GM19324 (cell line): ENCODE measurements at regions not wholly inside any gene's neighbourhood (a gene's known extent, or its start where the extent isn't known, plus 50 kb on each side); places are given as distances from the start of the nearest gene placed in this dataset.

Experiments used
- ATAC-seq: cut with Tn5 transposase; IDR thresholded peaks from one replicate; pipeline ENCODE4 v1.9.1; 2021; ENCODE audit warnings: mild to moderate bottlenecking, moderate library complexity; ENCODE audit not compliant: unreplicated experiment, low FRiP score

- no peak for ATAC-seq
These were observed 200.4 kb downstream of the MED10 start for GRCh38 chr5:6177926-6178325.

- no peak for ATAC-seq
These were observed 202.1 kb downstream of the MED10 start for GRCh38 chr5:6176102-6176693.

- ATAC-seq: no peak
These were observed 203.0 kb downstream of the MED10 start for GRCh38 chr5:6175172-6175854.

- ATAC-seq: no peak
These were observed 208.7 kb downstream of the MED10 start for GRCh38 chr5:6169660-6170059.

- ATAC-seq: no peak
These were observed 211.5 kb downstream of the MED10 start for GRCh38 chr5:6166698-6167394.

- no peak for ATAC-seq
These were observed 214.4 kb downstream of the MED10 start for GRCh38 chr5:6163913-6164312.

- no peak for ATAC-seq
These were observed 216.2 kb downstream of the MED10 start for GRCh38 chr5:6162175-6162574.

- no peak for ATAC-seq
These were observed 217.1 kb downstream of the MED10 start for GRCh38 chr5:6161257-6161656.

GRCh38 chr5:6159832-6160430 lies 218.4 kb downstream of the MED10 start:
- ATAC-seq: no peak

- no peak for ATAC-seq
These were observed 219.1 kb downstream of the MED10 start for GRCh38 chr5:6158974-6159831.

GRCh38 chr5:6154216-6154615 lies 224.1 kb downstream of the MED10 start:
- no peak for ATAC-seq

GRCh38 chr5:6146271-6146670 lies 232.1 kb downstream of the MED10 start:
- no peak for ATAC-seq

GRCh38 chr5:6145616-6146237 lies 232.6 kb downstream of the MED10 start:
- no peak for ATAC-seq

GRCh38 chr5:6143523-6143922 lies 234.8 kb downstream of the MED10 start:
- no peak for ATAC-seq

GRCh38 chr5:6142353-6142752 lies 236.0 kb downstream of the MED10 start:
- no peak for ATAC-seq

- no peak for ATAC-seq
These were observed 238.1 kb downstream of the MED10 start for GRCh38 chr5:6140219-6140618.

- ATAC-seq: no peak
These were observed 242.4 kb downstream of the MED10 start for GRCh38 chr5:6135977-6136376.

- no peak for ATAC-seq
These were observed 244.1 kb downstream of the MED10 start for GRCh38 chr5:6134281-6134680.

- ATAC-seq: no peak
These were observed 252.6 kb downstream of the MED10 start for GRCh38 chr5:6125781-6126180.

- ATAC-seq: no peak
These were observed 259.7 kb downstream of the MED10 start for GRCh38 chr5:6118691-6119090.
